GM23248 (cell line): ENCODE measurements at regions not wholly inside any gene's neighbourhood (a gene's known extent, or its start where the extent isn't known, plus 50 kb on each side); places are given as distances from the start of the nearest gene placed in this dataset.

ENCODE experiments used
- EZH2 ChIP-seq: fragments of 200-600 bp; sonication (generic); IDR thresholded peaks from 2 replicates; pipeline ENCODE4 v1.6.1; 2018; ENCODE audit warnings: antibody characterized with exemption, mild to moderate bottlenecking; ENCODE audit not compliant: insufficient read depth, poor library complexity, severe bottlenecking
- EZH2phosphoT487 ChIP-seq: fragments of 200-600 bp; sonication (generic); IDR thresholded peaks from 2 replicates; pipeline ENCODE4 v1.6.1; 2018; ENCODE audit warnings: antibody characterized with exemption, moderate library complexity, mild to moderate bottlenecking, low read depth; ENCODE audit not compliant: insufficient read depth

GRCh38 chr19:30106417-30107095, 164.5 kb downstream of the URI1 start:
- no peak for TF ChIP-seq EZH2
- TF ChIP-seq EZH2phosphoT487, result no peak
